CD4-positive, alpha-beta T cell treated with Interferon gamma for 1 hour (primary cell): ENCODE measurements at regions not wholly inside any gene's neighbourhood (a gene's known extent, or its start where the extent isn't known, plus 50 kb on each side); places are given as distances from the start of the nearest gene placed in this dataset.

Experiments
- DNase-seq: peaks from one replicate; pipeline ENCODE4 v3.0.0-alpha.2; 2020

DNA sequence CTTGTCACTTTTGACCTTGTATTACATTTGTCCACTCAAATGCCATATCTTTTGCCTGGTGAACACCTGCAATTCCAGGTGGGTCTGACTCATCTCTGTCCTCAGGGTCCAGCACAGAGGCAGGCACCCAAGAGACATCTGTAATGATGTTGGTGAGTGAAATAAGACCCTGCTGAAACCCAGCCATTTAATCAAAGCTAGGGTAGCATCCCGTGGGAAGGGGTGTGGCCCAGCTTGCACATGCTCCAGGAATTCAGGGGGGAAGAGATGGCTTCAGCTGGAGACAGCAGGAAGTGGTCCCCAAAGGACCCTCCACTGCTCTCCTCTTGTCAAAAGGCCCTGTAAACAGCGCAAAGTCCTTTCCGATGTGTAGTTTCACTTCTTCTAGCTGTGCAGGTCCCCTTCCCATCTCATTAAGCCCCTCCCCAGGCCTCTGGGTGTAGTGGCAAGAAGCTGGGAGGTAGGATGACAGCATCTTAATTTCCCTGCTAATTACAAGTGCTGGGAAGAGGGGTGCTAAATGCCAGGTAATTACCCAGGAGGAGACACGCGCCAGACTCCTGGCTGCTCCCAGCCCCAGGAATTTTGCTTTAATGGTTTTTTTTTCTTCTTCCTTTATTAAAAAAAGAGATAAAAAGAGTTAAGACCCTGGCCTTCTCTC is 54.4 kb upstream of the TRABD2B start:
- no peak for DNase-seq

- no peak for DNase-seq
These were observed 52.8 kb upstream of the TRABD2B start for GRCh38 chr1:48049823-48050535.

- DNase-seq: no peak
These were observed 51.8 kb upstream of the TRABD2B start for GRCh38 chr1:48048980-48049379.

DNA sequence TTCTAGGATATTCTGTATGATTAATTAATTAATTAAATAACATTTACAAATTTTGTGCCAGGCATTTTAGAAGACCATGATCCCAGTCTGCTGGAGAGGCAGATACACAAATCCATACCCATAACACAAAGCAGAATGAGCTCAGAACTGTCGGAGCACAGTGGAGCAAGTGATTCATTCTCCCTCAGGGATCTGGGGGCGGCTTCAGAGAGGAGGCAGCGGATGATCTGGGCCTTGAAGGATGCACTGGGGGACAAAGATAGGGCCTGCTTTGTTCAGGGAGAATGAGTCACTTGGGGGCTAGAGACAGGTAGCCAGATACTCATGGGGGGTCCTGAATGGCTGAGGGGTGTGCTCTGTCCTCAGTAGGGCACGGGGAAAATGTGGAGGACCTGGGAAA is 50.9 kb upstream of the TRABD2B start:
- DNase-seq: no peak

- DNase-seq: no peak
These were observed 49.9 kb upstream of the TRABD2B start for GRCh38 chr1:48047116-48047515.
